ENCODE measurements at regions not wholly inside any gene's neighbourhood (a gene's known extent, or its start where the extent isn't known, plus 50 kb on each side); places are given as distances from the start of the nearest gene placed in this dataset.
"Not testable (repeated sequence)": the region's sequence is repeated elsewhere in the genome, so short reads cannot be mapped to it uniquely, and the experiment has no call there.

- POLR2A ChIA-PET (ENCODE audit: unreplicated experiment); DNase-seq; H2AK5ac ChIP-seq (ENCODE audit: low read depth, low read length); H2BK15ac ChIP-seq (ENCODE audit: low read depth, low read length); intact Hi-C loops (cut with micrococcal nuclease); H3K4ac ChIP-seq (ENCODE audit: low read depth, low read length); H2AFZ ChIP-seq (replicated peaks; ENCODE audit: low read length, poor library complexity); H3K79me1 ChIP-seq (ENCODE audit: low read depth in 1 of 2, low read length in 2 of 2); H4K5ac ChIP-seq (ENCODE audit: low read depth, low read length); H3K36me3 ChIP-seq (ENCODE audit: control insufficient read depth, insufficient read depth, low read length); H3K23ac ChIP-seq (ENCODE audit: low read depth, low read length); dilution Hi-C loops (cut with HindIII; ENCODE audit: low sequenced_read_pairs, unreplicated experiment); H3K14ac ChIP-seq (replicated peaks; ENCODE audit: low read depth, low read length); ATAC-seq (ENCODE audit: low read depth); H3K9ac ChIP-seq (ENCODE audit: low read depth, low read length); H3K4me3 ChIP-seq (ENCODE audit: insufficient read depth, low read depth, low read length); H3K18ac ChIP-seq (ENCODE audit: low read depth, low read length); H4K20me1 ChIP-seq (ENCODE audit: insufficient read depth, low read length); H2BK5ac ChIP-seq (ENCODE audit: low read depth, low read length, poor library complexity, severe bottlenecking); H2BK120ac ChIP-seq (ENCODE audit: low read depth, low read length); H4K8ac ChIP-seq (ENCODE audit: low read depth in 2 of 2, low read length in 2 of 2); H2BK20ac ChIP-seq (ENCODE audit: low read depth, low read length); H3K9me3 ChIP-seq (ENCODE audit: control insufficient read depth, insufficient read depth, low read length); H3K27me3 ChIP-seq (ENCODE audit: control insufficient read depth, insufficient read depth, low read length); H4K91ac ChIP-seq (ENCODE audit: insufficient read depth, low read depth, low read length); H2AK9ac ChIP-seq (replicated peaks; ENCODE audit: low read depth, low read length, poor library complexity); CTCF ChIA-PET; H3K27ac ChIP-seq (ENCODE audit: insufficient read depth, low read length); H3K4me2 ChIP-seq (ENCODE audit: low read depth, low read length); in situ Hi-C loops (cut with MboI; ENCODE audit: low sequenced_read_pairs); H3K56ac ChIP-seq (ENCODE audit: extremely low read depth, insufficient read depth, low read length); H3K9me1 ChIP-seq (ENCODE audit: insufficient read depth, low read length); H3K4me1 ChIP-seq (ENCODE audit: control insufficient read depth, insufficient read depth, low read length); BruUV-seq (replicated peaks): not testable (repeated sequence)
- WGBS, 2 experiments (ENCODE audit: extremely low coverage in 2 of 2, insufficient read length in 1 of 2) = no CpG with 5 or more reads among the region's 4 CpGs
These were observed 239.7 kb downstream of the DAD1 start for GRCh38 chr14:22349281-22349680.

Measured in IMR-90 (cell line).